A549 (cell line): ENCODE measurements at regions not wholly inside any gene's neighbourhood (a gene's known extent, or its start where the extent isn't known, plus 50 kb on each side); places are given as distances from the start of the nearest gene placed in this dataset.

Experiments
- CEBPB ChIP-seq, 2 experiments: fragments of >200 bp in 1 of 2; sonication (Bioruptor Twin) in 1 of 2; formaldehyde crosslinking in 1 of 2; IDR thresholded peaks; 2 replicates each; pipeline ENCODE4 v1.6.1; 2012 to 2016
- EP300 ChIP-seq, 2 experiments: fragments of >200 bp; sonication (Bioruptor Twin); formaldehyde crosslinking; IDR thresholded peaks; 2 replicates in 1 of 2; 3 replicates in 1 of 2; pipeline ENCODE4 v1.6.1; 2016 to 2017
- JUN ChIP-seq, 2 experiments: fragments of >200 bp; sonication (Bioruptor Twin); formaldehyde crosslinking; IDR thresholded peaks; 2 replicates in 1 of 2; 3 replicates in 1 of 2; pipeline ENCODE4 v1.6.1; 2016 to 2017
- MAFK ChIP-seq: fragments of 450-650 bp; IDR thresholded peaks from 2 replicates; pipeline ENCODE4 v1.6.1; 2014; ENCODE audit not compliant: partially characterized antibody
- MYC ChIP-seq: IDR thresholded peaks from 2 replicates; pipeline ENCODE4 v1.6.1; 2012; ENCODE audit warnings: mild to moderate bottlenecking, inconsistent platforms, low read length, improper control_type of control experiment, borderline replicate concordance
- NFE2L2 ChIP-seq: fragments of 150-350 bp; conservative IDR thresholded peaks from 2 replicates; pipeline ENCODE4 v1.6.1; 2014; ENCODE audit warnings: low read length
- PHF8 ChIP-seq: fragments of 200-600 bp; sonication (generic); IDR thresholded peaks from 2 replicates; pipeline ENCODE4 v1.6.1; 2016; ENCODE audit warnings: low read depth, mild to moderate bottlenecking, antibody characterized with exemption, moderate library complexity, borderline replicate concordance
- POLR2A ChIP-seq: IDR thresholded peaks from 2 replicates; pipeline ENCODE4 v1.6.1; 2012; ENCODE audit warnings: mild to moderate bottlenecking, low read length
- RAD21 ChIP-seq, 2 experiments: fragments of >200 bp in 1 of 2; sonication (Bioruptor Twin) in 1 of 2; formaldehyde crosslinking in 1 of 2; IDR thresholded peaks in 1 of 2; conservative IDR thresholded peaks in 1 of 2; 2 replicates in 1 of 2; 3 replicates in 1 of 2; pipeline ENCODE4 v1.6.1; 2012 to 2018; ENCODE audit warnings: inconsistent platforms in 1 of 2
- RNF2 ChIP-seq: fragments of 200-600 bp; sonication (generic); IDR thresholded peaks from 2 replicates; pipeline ENCODE4 v1.6.1; 2016; ENCODE audit warnings: low read depth, mild to moderate bottlenecking, antibody characterized with exemption, moderate library complexity, borderline replicate concordance
- TF ChIP-seq, protein P1 (sequence below): fragments of >200 bp; sonication (Bioruptor Twin); formaldehyde crosslinking; IDR thresholded peaks from 3 replicates; pipeline ENCODE4 v1.5.1; 2016
- TF ChIP-seq, protein P2 (sequence below): IDR thresholded peaks from 2 replicates; pipeline ENCODE4 v1.6.1; 2012

DNA sequence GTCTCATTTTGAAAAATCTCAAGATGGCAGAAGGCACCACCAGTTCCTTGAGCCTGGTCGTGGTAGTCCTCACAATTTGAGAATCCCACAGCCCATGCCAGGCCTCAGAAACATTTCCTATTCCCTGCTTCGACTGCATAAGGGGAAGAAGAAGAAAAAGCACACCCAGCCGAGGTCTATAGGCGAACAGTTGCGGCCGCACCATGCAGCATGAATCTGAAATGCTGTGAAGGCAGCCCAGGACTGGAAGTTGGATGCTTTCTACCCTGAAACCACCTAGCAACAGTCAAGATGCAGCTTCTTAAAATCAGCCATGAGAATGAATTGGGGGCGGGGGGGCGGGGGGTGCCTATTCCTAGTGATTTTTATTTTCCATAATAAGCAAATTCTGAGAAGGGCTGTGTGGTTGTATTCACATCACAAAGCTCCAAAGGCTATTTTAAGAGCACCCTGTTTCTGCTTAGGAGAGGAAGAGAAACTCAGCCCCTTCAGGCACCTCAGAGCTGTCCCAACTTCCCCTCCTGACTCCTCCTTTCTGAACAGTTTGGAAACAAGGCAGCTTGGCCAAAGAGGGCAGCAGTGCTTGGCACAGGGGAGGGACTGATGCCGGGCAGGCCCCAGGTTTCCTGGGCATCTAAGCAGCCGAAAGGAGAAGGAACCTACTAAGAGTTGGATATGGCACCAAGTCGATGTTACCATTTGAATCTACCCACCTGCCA lies 172.5 kb upstream of the FOXN3 start:
- TF ChIP-seq RAD21 (conservative IDR thresholded peaks at IDR 0.05 in 1 of 2, IDR thresholded peaks at IDR 0.05 in 1 of 2) (no peak), POLR2A (no peak), NFE2L2 (no peak), EP300 (IDR thresholded peaks at IDR 0.05) (no peak), CEBPB (IDR thresholded peaks at IDR 0.05) (no peak), MAFK (no peak), MYC (no peak), PHF8 (no peak), RNF2 (no peak), JUN (IDR thresholded peaks at IDR 0.05) (no peak)
- TF ChIP-seq, protein P1, sequence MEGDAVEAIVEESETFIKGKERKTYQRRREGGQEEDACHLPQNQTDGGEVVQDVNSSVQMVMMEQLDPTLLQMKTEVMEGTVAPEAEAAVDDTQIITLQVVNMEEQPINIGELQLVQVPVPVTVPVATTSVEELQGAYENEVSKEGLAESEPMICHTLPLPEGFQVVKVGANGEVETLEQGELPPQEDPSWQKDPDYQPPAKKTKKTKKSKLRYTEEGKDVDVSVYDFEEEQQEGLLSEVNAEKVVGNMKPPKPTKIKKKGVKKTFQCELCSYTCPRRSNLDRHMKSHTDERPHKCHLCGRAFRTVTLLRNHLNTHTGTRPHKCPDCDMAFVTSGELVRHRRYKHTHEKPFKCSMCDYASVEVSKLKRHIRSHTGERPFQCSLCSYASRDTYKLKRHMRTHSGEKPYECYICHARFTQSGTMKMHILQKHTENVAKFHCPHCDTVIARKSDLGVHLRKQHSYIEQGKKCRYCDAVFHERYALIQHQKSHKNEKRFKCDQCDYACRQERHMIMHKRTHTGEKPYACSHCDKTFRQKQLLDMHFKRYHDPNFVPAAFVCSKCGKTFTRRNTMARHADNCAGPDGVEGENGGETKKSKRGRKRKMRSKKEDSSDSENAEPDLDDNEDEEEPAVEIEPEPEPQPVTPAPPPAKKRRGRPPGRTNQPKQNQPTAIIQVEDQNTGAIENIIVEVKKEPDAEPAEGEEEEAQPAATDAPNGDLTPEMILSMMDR, result no peak
- TF ChIP-seq, protein P2, sequence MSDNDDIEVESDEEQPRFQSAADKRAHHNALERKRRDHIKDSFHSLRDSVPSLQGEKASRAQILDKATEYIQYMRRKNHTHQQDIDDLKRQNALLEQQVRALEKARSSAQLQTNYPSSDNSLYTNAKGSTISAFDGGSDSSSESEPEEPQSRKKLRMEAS, result no peak
